GM20000 (cell line): ENCODE measurements at regions not wholly inside any gene's neighbourhood (a gene's known extent, or its start where the extent isn't known, plus 50 kb on each side); places are given as distances from the start of the nearest gene placed in this dataset.

Experiments used
- DNase-seq: peaks from one replicate; pipeline ENCODE4 v3.0.0; 2012; ENCODE audit warnings: low spot score
- CTCF ChIP-seq: IDR thresholded peaks from 2 replicates; pipeline ENCODE4 v1.5.1; 2012; ENCODE audit warnings: mild to moderate bottlenecking, control low read depth; ENCODE audit errors: extremely low read depth, missing control alignments

- no peak for TF ChIP-seq CTCF
- no peak for DNase-seq
Observed at GRCh38 chr4:30932581-30932980, 212.4 kb downstream of the PCDH7 start.

- DNase-seq = no peak
- no peak for TF ChIP-seq CTCF
Observed at GRCh38 chr4:30939069-30939468, 218.9 kb downstream of the PCDH7 start.

- no peak for DNase-seq
- TF ChIP-seq CTCF = no peak
Observed at GRCh38 chr4:30939684-30940083, 219.5 kb downstream of the PCDH7 start.

GRCh38 chr4:30941641-30942040 lies 221.5 kb downstream of the PCDH7 start:
- DNase-seq = no peak
- no peak for TF ChIP-seq CTCF

- no peak for DNase-seq
- TF ChIP-seq CTCF = no peak
Observed at GRCh38 chr4:30943356-30943755, 223.2 kb downstream of the PCDH7 start.

- TF ChIP-seq CTCF = no peak
- no peak for DNase-seq
Observed at GRCh38 chr4:30945586-30945985, 225.4 kb downstream of the PCDH7 start.

GRCh38 chr4:30946288-30946687 lies 226.1 kb downstream of the PCDH7 start:
- no peak for TF ChIP-seq CTCF
- DNase-seq = no peak
